K562 (cell line): ENCODE measurements at regions not wholly inside any gene's neighbourhood (a gene's known extent, or its start where the extent isn't known, plus 50 kb on each side); places are given as distances from the start of the nearest gene placed in this dataset.

ENCODE experiments used
- AFF1 ChIP-seq, 2 experiments: fragments of 450-650 bp; IDR thresholded peaks; 2 replicates each; pipeline ENCODE4 v1.6.1; 2018; ENCODE audit warnings: mild to moderate bottlenecking in 2 of 2, low read depth in 1 of 2; ENCODE audit not compliant: partially characterized antibody in 2 of 2
- CBX8 ChIP-seq: fragments of 200-600 bp; sonication (generic); IDR thresholded peaks from 2 replicates; pipeline ENCODE4 v1.6.1; 2012; ENCODE audit warnings: borderline replicate concordance, mixed run types, low read depth, mild to moderate bottlenecking, moderate library complexity, mixed read lengths, low read length, control low read depth, inconsistent platforms; ENCODE audit not compliant: poor library complexity, severe bottlenecking; ENCODE audit errors: extremely low read depth
- NR2C1 ChIP-seq, 2 experiments: fragments of 450-650 bp; IDR thresholded peaks; 2 replicates each; pipeline ENCODE4 v1.6.1; 2017; ENCODE audit warnings: mild to moderate bottlenecking in 2 of 2, antibody characterized with exemption in 1 of 2, inconsistent platforms in 1 of 2, missing compliant biosample characterization in 1 of 2, missing genetic modification characterization in 1 of 2
- PPARD ChIP-seq: fragments of 250-450 bp; sonication (Bioruptor Pico); IDR thresholded peaks from 2 replicates; pipeline ENCODE4 v1.8.0; 2022; ENCODE audit warnings: inconsistent platforms, mild to moderate bottlenecking, moderate library complexity

DNA sequence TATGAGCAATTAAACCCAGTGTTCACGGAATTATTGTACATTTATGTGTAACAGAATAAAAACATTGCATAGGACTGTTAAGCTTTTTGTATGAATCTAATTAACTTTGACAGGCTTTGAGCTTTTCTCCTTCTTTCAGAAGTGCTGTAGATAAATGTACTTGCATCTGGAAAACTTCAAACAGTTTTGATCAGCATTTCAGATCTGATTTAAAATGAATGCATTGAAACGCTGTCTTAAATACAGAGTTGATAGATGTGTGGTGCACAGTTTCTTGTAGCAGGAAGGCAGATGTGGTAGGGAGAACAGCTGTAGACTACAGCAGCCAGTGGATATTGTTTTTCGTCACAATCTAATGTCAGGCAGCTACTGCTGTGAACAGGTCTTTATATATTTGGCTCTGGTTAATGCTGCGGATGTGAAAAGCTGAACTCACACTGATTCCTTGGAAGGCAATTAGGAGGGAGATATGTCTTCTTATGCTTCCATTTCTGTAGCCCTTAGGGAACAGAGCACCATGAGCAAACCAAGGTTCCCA lies 193.8 kb upstream of the GOLIM4 start (continued):
- TF ChIP-seq CBX8 (no peak), NR2C1 (IDR thresholded peaks at IDR 0.05) (no peak), NR2C1 (tag; IDR thresholded peaks at IDR 0.05) (no peak), AFF1 (IDR thresholded peaks at IDR 0.05; ENCODE audit: low read depth in 1 of 2, partially characterized antibody in 2 of 2) (no peak), PPARD (CRISPR knock-in tag) (no peak)
